Occipital lobe (tissue), 1 donor: ENCODE measurements at regions not wholly inside any gene's neighbourhood (a gene's known extent, or its start where the extent isn't known, plus 50 kb on each side); places are given as distances from the start of the nearest gene placed in this dataset.

Experiments used
- DNase-seq: peaks from one replicate; lab custom pipeline; 2025; lab: John Stamatoyannopoulos, UW

DNA sequence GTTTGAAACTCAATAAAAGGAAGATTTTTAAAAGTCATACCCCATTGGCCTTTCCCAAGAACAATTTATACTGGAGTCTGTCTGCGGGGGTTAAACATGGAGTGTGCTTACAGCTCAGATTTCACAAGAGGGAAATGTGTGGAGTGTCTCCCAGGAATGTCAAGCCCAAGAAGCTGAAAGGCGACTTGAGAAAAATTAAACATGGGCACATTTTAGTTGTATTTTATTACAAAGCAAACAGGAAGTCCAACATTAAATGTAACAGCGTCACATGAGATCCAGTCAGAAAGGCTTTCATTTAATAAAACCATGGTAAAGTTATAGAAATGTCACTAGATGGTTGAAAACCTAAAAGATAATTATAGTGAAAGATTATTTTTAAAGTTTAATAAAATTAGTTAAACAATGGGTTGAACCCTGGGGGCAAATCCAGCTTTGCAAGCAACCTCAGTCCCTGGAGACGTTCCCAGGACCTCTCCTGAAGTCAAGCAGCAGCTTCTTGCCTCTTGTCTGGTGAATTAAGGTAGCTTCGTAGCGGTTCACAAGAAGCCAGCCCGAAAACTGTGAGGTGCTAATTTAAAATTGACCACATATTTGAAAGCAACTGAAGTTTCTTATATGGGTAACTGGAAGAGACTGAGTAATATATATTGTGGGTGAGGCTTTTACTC, 168.4 kb upstream of the EDNRA start:
- DNase-seq: no peak

DNA sequence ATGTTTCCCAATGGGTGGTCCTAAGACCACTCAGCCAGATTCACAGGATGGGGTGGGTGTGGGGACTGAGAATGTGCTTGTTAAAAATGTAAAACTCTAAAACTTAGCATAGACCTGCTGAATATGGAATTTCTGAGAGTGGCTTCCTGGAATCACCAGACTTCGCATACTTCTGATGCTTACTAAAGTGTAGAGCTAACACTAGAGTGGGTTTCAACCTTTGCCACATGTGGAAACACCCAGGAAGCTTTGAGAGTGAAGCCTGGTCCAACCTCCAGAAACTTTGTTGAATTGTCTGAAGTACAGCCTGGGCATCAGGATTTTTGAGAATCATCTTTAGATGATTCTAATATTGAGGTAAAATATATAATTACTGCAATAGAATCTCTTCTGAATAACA, 167.8 kb upstream of the EDNRA start:
- DNase-seq: no peak

DNA sequence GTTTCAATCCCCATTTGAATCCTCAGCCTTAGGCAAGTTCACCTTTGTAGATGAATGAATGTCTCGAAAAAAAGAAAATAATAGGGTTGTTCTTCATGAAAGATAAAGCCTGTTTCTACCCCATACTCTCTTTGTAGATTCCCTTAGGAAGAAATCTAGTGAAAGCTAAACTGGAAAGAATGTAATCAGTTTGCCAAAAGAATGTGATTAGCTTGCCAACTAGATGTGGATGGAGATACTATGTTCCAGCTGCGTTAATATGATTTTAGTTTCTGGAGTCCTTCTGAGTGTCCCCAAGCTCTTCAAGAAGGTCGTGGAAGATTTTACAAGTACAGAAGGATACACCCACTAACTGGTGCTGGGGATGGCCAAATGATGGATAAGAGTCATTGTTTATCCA, 162.3 kb upstream of the EDNRA start:
- DNase-seq: no peak

DNA sequence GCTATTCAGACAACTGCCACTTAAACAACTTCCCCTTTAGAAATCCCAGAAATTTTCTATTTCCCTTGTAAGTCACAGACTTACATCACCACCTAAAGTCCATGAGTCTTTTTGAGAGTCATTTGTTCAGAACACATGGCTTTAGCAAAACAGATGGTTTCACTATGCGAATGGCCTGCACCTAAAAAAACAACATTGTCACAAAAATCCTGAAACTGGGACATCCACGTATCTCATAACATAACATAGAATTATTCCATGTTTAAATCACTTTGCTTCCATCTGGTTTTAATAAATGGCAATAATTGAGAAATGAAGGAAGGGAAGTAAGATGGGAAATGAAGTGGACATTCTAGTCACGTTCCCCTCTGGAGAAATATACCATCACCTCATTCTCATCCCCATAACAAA, 155.3 kb upstream of the EDNRA start:
- DNase-seq: no peak

DNA sequence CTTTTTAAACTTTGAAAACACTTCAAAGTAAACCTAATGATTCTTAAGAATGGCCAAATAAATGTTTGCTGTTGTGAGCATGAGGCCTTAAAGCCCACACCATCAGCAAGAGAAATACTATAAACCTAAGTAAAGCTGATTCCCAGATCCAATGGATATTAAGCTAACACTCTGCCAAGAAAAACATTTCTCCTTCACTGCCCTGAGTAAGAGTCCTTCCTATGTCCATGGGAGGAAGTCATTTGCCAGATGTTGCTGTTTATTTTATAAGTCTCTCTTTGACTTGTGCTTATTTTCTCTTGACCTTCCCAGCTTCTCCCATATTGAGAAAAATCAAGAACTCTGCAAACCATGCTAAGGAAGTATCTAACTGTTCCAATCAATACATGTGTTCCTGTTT, 154.3 kb upstream of the EDNRA start:
- no peak for DNase-seq

DNA sequence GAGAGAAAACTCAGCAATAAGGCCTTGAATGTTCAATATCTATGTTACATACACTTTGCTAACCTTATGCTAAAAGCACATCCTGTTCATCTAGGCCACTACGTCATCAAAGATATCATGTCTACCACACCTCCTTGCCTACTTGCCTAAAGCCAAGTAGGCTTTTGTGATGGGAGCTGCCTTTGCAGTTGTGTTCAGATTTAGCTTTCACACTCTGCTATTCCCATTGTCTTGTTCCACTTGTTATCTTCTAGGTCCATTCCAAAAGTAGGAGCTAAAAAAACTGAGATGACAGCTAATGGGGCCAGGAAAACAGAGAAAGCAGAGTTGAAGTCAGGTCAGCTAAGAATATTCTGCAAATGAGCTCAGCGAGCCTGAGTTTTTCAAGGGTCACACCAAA, 153.6 kb upstream of the EDNRA start:
- no peak for DNase-seq

DNA sequence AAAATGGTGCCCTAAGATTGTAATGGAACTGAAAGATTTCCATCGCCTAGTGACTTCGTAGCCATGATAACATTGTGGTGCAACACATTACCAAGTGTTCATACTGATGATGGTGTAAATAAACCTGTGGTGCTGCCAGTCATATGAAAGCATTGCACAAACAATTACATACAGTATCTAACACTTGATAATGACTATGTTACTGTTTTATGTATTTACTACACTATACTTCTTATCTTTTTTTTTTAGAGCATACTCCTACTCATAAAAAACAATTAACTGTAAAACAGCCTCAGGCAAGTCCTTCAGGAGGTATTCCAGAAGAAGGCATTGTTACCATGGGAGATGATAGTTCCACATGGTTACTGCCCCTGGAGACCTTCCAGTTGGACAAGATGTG, 152.7 kb upstream of the EDNRA start:
- no peak for DNase-seq

DNA sequence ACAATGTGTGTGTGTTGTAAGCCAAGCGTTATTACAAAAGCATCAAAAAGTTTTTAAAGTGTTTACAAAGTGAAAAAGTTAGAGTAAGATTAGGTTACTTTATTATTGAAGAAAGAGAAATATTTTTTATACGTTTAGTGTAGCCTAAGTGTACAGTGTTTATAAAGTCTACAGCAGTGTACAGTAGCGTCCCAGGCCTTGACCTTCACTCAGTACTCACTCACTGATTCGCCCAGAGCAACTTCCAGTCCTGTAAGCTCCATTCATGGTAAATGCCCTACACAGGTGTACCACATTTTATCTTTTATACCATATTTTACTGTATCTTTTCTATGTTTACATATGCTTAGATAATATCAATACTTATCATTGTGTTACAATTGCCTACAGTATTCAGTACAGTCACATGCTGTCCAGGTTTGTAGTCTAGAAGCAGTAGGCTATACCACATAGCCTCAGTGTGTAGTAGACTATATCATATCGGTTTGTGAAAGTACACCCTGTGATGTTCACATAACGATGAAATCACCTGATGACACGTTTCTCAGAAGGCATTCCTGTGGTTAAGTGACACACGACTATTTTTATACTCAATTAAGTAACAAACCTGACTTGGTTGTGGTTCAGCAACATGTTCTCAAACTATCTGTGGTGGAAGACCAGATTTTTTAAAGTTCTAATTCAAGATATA, 152.0 kb upstream of the EDNRA start:
- DNase-seq: no peak

DNA sequence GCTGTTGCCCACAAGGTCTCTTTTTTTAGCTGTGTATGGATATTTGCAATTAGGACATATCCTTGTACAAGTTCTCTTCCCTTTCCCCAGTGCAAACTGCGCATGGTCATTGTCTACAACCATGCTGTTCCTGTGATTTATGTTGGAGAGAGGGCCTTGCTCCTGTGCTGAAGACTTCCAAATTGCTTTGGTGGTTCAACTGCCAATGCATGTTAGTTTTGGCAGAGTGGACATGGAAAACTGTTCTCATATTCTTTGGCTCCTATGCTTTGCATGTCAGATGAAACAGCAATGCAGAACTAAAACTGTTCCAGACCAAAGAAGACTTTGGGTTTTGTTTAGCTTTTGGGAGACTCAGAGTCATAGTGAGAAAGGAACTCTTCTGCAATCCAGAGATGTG, 148.8 kb upstream of the EDNRA start:
- DNase-seq: no peak

DNA sequence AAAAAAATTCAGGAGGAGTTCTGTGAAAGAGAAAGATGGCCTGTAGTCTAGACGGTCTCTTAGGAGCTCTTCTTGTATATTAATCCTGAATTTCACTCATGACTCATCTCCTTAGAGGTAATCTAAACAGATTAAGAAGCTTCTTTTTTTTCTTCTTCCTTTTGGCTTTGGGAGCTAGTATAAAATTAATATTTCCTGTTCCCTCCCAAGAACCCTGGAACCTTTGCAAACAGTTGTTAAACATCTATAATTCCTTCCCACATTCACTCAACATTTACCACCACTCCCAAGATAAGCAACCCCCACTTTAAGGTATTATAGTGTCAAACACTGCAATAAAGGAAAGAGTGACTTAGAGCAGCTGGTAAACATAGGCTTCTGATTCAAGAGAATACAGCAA, 146.4 kb upstream of the EDNRA start:
- no peak for DNase-seq

DNA sequence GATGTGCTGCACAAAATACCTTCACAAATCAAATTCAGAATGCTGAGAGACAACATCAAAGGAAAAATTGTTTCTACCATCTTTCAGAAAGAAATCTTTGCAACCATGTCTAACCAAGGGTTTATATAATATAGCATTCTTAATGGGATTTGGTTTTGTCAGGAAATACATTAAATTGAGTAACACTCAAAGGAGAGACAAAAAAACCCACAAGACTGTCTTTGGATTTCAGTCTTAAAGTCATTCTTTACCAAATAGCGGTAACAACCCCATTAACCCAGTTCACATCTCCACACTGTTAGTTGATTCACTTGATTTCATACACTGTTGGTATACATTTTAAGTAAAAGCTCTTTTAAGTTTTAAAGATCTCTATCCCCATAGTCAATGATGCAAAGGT, 145.7 kb upstream of the EDNRA start:
- no peak for DNase-seq

DNA sequence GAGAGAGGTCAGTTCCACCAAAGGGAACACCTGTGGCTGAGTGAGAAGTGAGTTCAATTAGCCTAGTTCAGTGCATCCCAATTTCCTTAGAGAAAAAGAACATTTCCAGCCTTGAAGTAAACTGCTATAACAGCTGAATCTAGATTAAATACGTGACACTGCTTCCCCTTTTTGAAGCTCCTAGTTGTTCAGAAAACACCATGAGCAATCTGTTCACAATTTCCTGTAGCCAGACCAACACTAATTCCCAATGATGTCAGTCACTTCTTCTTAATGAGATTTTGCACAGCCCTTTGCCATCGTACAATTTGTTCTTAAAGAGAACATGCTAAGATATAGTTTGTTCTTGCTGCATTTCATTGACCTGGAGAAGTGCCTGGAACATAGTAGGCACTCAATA, 144.6 kb upstream of the EDNRA start:
- no peak for DNase-seq

DNA sequence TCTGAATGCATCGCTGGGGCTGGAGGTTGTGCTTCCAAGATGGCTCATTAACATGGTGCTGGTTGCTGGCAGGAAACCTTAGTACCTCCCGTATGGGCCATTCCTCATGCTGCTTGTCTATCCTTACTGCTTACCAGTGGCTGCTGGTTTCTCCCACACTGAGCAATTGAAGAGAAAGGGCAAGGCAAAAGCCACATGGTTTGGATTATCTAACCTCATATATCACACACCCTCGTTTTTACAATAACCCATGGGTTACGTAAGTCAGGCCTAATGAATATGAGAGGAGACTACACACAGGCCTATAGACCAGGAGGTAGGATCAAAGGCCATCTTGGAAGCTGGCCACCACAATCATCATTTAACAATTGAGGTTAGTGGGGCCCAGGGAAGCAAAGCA, 141.8 kb upstream of the EDNRA start:
- DNase-seq: no peak

DNA sequence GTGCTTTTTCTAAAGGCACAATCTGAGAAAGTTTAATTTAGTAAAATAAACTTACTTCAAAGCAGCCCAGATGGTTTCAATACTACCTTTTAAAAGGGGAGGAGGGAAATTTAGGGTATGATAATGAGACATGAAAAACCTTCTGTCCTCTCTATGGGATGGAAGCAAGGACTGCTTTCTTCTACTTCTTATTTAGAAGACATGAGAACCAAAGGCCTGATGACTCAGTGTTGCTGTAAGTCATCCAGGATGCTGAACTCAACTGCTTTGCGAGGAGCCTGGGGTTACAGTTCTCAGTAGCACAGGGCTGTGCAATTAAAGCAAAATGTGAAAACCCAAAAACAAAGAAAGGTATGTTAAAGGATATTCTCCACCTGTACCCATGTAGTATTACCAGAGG, 140.8 kb upstream of the EDNRA start:
- DNase-seq: no peak

DNA sequence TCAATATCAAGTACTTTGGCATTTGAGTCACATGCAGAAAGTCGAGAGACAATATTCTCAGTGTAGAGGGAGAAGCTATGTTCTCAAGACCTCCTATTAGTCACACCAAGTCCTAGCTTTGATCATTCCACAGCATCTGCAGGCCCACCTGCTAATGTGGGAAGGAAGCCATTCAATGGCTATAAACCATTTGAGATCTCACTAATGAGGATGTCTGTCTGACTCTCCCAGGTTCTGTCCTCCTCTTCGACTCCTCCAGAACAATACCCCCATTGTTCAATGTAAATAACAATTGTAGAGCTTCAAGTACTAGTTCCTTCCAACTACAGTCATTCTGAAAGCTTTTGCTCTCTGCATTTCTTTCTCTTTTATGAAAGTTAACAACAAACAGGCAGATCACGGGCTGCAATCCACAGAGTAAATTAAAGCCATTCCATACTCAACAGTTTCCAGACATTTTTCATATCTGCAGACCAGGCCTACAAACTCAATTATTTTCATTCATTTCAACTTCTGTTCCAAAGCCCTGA, 140.2 kb upstream of the EDNRA start:
- no peak for DNase-seq

DNA sequence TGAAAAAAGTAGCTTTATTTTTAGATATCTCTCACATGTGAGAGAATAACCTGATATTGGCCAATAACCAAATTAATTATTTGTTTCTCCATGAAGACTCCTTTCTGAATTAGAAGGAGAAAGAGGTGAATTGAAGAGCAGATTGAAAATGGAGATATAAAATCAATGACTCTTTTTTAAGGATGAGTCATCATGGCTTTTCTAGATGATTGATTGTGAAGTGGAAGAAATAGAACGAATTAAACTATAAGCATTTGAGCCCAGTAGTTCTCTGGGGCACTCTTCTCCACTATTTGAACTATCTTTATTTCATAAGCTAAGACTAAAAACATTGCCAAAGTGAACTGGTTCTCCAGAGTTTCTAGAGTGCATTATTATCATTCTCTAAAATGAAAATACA, 137.2 kb upstream of the EDNRA start:
- no peak for DNase-seq

DNA sequence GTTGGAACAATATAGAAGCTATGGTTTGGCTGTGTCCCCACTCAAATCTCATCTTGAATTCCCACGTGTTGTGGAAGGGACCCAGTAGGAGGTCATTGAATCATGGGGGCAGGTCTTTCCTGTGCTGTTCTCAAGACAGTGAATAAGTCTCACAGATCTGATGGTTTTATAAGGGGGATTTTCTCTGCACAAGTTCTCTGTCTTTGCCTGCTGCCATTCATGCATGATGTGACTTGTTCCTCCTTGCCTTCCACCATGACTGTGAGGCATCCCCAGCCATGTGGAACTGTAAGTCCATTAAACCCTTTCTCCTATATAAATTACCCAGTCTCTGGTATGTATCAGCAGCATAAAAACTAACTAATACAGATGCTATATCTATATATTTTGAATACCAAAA, 135.2 kb upstream of the EDNRA start:
- DNase-seq: no peak

DNA sequence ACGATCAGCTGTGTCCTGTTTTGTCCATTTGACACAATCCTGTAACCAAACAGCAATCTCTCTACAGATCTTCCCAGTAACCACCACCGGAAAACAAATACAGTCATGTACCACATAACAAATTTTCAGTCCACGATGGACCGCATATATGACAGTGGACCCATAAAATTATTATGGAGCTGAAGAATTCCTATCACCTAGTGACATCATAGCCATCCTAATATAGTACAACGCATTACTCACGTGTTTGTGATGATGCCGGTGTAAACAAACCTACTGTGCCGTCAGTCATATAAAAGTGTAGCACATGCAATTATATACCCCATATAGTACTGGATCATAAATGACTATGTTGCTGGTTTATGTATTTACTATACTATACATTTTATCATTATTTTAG, 133.7 kb upstream of the EDNRA start:
- DNase-seq: no peak

DNA sequence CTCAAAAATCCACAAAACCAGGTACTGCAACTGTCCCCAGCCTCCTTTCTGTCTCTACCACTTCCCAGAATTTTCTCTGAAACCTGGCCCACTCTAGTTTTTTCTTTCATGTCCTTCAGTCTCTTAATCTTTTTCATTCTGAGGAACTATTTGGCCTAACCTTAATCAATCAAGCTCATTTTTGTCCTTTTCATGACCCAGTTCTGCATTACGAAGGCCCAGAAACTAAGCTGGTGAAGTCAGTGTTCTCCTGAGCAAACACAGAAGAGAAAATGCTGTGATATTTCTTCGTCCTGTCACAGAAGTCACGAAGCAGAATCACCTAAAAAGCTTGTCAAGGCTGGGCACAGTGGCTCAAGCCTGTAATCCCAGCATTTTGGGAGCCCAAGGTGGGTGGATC, 131.7 kb upstream of the EDNRA start:
- DNase-seq: no peak

DNA sequence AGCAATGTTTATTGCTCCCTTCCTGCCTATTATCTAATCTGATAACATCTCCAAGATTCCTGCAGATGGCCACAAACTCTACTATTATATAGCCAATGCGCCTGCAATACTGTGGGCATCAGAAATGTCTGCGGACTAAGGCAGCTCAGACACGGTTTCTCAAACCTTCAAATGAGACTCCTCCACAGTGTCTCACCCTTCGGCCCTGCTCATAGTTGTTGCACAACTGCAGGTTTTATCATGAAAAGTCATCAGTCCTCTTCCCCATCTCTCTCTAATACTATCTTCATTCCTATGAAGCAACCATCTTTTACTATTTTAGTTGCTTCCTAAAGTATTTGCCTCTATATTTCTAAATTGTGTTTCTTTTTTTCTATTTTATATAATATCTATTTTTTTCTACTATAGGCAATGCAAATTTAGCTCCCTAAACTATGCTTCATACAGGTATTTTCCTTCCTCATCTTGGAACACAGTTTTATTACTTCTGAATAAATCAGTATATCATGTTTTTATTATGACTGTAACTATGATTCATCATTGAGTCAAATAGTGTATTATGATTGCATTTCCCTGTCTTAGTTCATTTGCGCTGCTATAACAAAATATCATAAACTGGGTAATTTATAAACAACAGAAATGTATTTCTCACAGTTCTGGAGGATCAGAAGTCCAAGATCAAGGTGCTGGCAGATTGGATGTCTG, 129.7 kb upstream of the EDNRA start:
- no peak for DNase-seq

DNA sequence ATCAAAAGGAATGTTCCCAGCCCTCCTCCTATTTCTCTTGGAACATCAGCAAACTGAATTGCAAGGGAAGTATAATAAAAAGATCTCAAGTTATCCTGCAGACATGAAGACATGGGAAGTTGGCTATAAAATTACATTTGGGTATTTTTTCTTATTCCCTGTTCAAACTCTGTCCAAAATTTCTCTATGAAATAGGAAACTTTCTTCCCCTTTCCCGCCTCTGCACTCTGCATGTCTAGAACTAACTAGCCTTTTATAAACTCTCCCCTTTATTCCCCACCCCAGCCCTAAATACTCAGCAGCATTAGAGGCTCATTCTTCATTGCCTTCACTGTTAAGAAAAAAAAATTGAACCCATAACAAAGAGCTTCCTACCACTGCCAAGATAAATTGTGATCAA, 126.7 kb upstream of the EDNRA start:
- no peak for DNase-seq

DNA sequence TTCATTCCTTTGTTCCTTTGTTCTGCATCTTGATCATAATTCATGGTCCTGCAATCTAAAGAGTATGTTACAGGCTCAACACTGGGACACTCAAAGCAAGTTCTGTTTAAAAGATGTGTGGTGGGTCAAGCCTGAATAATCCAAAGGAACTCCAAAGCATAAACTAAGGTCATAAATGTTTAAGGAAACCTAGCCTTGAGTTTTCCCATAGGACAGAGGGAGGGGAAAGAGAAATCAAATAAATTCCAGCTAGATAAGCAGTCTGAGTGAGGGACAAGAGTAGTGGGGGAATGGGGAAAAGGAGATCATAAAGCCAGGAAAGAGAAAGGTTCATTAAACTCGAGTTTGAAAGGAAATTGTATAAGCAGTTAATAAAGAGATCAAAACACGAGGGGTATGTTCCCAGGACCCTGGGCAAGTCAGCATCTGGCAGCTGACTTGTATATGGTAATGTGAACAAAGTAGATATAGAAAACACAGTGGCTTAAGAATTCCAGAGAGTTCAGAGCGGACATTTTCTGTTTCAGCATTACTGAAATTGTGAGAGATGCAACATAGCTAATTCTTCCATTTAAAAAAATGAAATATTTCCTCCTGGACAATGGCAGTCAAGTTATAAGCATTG, 125.8 kb upstream of the EDNRA start:
- DNase-seq: no peak
